T-helper 2 cell (primary cell): ENCODE measurements at regions not wholly inside any gene's neighbourhood (a gene's known extent, or its start where the extent isn't known, plus 50 kb on each side); places are given as distances from the start of the nearest gene placed in this dataset.
"Not testable (repeated sequence)": the region's sequence is repeated elsewhere in the genome, so short reads cannot be mapped to it uniquely, and the experiment has no call there.

Source experiments
- DNase-seq, 5 experiments: peaks; one replicate each; pipeline versions ENCODE4 v3.0.0 to v3.0.0-alpha.2; 2012 to 2022

- DNase-seq: no peak
Measured at GRCh38 chr18:73164430-73164829, 296.6 kb upstream of the NETO1 start.

- DNase-seq: no peak
Measured at GRCh38 chr18:73163236-73163635, 295.4 kb upstream of the NETO1 start.

- DNase-seq: no peak
Measured at GRCh38 chr18:73156117-73156516, 288.3 kb upstream of the NETO1 start.

- no peak for DNase-seq
Measured at GRCh38 chr18:73153271-73153670, 285.5 kb upstream of the NETO1 start.

- DNase-seq: no peak
Measured at GRCh38 chr18:73151086-73151485, 283.3 kb upstream of the NETO1 start.

- no peak for DNase-seq
Measured at GRCh38 chr18:73150199-73150598, 282.4 kb upstream of the NETO1 start.

GRCh38 chr18:73147590-73147989 lies 279.8 kb upstream of the NETO1 start:
- no peak for DNase-seq

GRCh38 chr18:73144030-73144429 lies 276.2 kb upstream of the NETO1 start:
- DNase-seq: no peak

- no peak for DNase-seq
Measured at GRCh38 chr18:73136134-73136533, 268.3 kb upstream of the NETO1 start.

GRCh38 chr18:73124175-73124574 lies 256.4 kb upstream of the NETO1 start:
- no peak for DNase-seq

GRCh38 chr18:73121207-73121606 lies 253.4 kb upstream of the NETO1 start:
- DNase-seq: no peak

- DNase-seq: no peak
Measured at GRCh38 chr18:73120626-73121025, 252.8 kb upstream of the NETO1 start.

GRCh38 chr18:73119574-73119973 lies 251.8 kb upstream of the NETO1 start:
- no peak for DNase-seq

GRCh38 chr18:73118121-73118816 lies 250.5 kb upstream of the NETO1 start:
- no peak for DNase-seq

- DNase-seq: no peak
Measured at GRCh38 chr18:73110307-73110706, 242.5 kb upstream of the NETO1 start.

GRCh38 chr18:73101977-73102376 lies 234.2 kb upstream of the NETO1 start:
- no peak for DNase-seq

- not testable (repeated sequence) for DNase-seq
Measured at GRCh38 chr18:73101491-73101890, 233.7 kb upstream of the NETO1 start.

- DNase-seq: no peak
Measured at GRCh38 chr18:73099759-73100158, 232.0 kb upstream of the NETO1 start.

GRCh38 chr18:73093687-73094250 lies 226.0 kb upstream of the NETO1 start:
- DNase-seq: no peak

- no peak for DNase-seq
Measured at GRCh38 chr18:73088445-73088844, 220.7 kb upstream of the NETO1 start.

- DNase-seq: no peak
Measured at GRCh38 chr18:73087282-73087977, 219.6 kb upstream of the NETO1 start.

GRCh38 chr18:73079920-73080319 lies 212.1 kb upstream of the NETO1 start:
- no peak for DNase-seq

- DNase-seq: no peak
Measured at GRCh38 chr18:73060666-73061288, 193.0 kb upstream of the NETO1 start.

- no peak for DNase-seq
Measured at GRCh38 chr18:73059280-73059679, 191.5 kb upstream of the NETO1 start.
